Naive thymus-derived CD4-positive, alpha-beta T cell (primary cell): ENCODE measurements at regions not wholly inside any gene's neighbourhood (a gene's known extent, or its start where the extent isn't known, plus 50 kb on each side); places are given as distances from the start of the nearest gene placed in this dataset.

Source experiments
- ATAC-seq: fragments of 150-1000 bp; cut with Tn5 transposase; 2 replicates; pipeline ENCODE4 v1.10.0; 2021; ENCODE audit warnings: mild to moderate bottlenecking, moderate library complexity
- CTCF ChIA-PET: fragments of 350-600 bp; sonication (Branson Sonifier 250); formaldehyde crosslinking; loops from one replicate; lab custom pipeline; 2021; ENCODE audit warnings: antibody characterized with exemption; lab: Charles Lee
- POLR2A ChIA-PET: fragments of 350-600 bp; sonication (Branson Sonifier 250); formaldehyde crosslinking; loops from one replicate; lab custom pipeline; 2021; ENCODE audit warnings: antibody characterized with exemption, inconsistent platforms; lab: Charles Lee
- DNase-seq, 9 donors: peaks; one replicate each; pipeline versions ENCODE4 v3.0.0 to v3.0.0-alpha.2; 2020 to 2022; ENCODE audit warnings: mixed read lengths in 1 of 9
- H3K27ac ChIP-seq: one replicate; pipeline ENCODE4 v1.7.0; 2013; ENCODE audit warnings: mild to moderate bottlenecking, low read depth, low read length, moderate library complexity
- H3K27me3 ChIP-seq, 2 donors: one replicate each; pipeline ENCODE4 v1.7.0; 2013; ENCODE audit warnings: low read length in 2 of 2, mild to moderate bottlenecking in 2 of 2, moderate library complexity in 2 of 2; ENCODE audit not compliant: control insufficient read depth in 2 of 2, insufficient read depth in 2 of 2
- H3K36me3 ChIP-seq, 3 experiments: 1 replicate in 2 of 3; 2 replicates in 1 of 3; pipeline ENCODE4 v1.7.0; 2013; ENCODE audit warnings: low read length in 3 of 3, mild to moderate bottlenecking in 3 of 3, moderate library complexity in 1 of 3; ENCODE audit not compliant: insufficient read depth in 3 of 3, control insufficient read depth in 2 of 3
- H3K4me1 ChIP-seq, 2 donors: one replicate each; pipeline ENCODE4 v1.7.0; 2013; ENCODE audit warnings: low read length in 2 of 2, mild to moderate bottlenecking in 2 of 2, moderate library complexity in 1 of 2; ENCODE audit not compliant: control insufficient read depth in 2 of 2, insufficient read depth in 2 of 2
- H3K4me3 ChIP-seq: 2 replicates; pipeline ENCODE4 v1.7.0; 2013; ENCODE audit warnings: mild to moderate bottlenecking, low read length
- H3K9me3 ChIP-seq, 3 experiments: 1 replicate in 2 of 3; 2 replicates in 1 of 3; pipeline ENCODE4 v1.7.0; 2013; ENCODE audit warnings: low read length in 3 of 3; ENCODE audit not compliant: control insufficient read depth in 2 of 3
- H3K27ac Mint-ChIP-seq, 9 donors: one replicate each; pipeline ENCODE4 v1.8.0; 2020 to 2022; ENCODE audit warnings: mixed read lengths in 9 of 9, mild to moderate bottlenecking in 8 of 9, moderate library complexity in 5 of 9, inconsistent platforms in 2 of 9
- H3K27me3 Mint-ChIP-seq, 5 donors: one replicate each; pipeline ENCODE4 v1.8.0; 2021 to 2022; ENCODE audit warnings: mixed read lengths in 5 of 5, mild to moderate bottlenecking in 1 of 5
- H3K36me3 Mint-ChIP-seq, 5 donors: one replicate each; pipeline ENCODE4 v1.8.0; 2020 to 2022; ENCODE audit warnings: mixed read lengths in 5 of 5, mild to moderate bottlenecking in 3 of 5, inconsistent platforms in 1 of 5
- H3K4me1 Mint-ChIP-seq, 7 donors: one replicate each; pipeline ENCODE4 v1.8.0; 2020 to 2022; ENCODE audit warnings: mixed read lengths in 7 of 7, mild to moderate bottlenecking in 3 of 7, inconsistent platforms in 1 of 7
- H3K4me3 Mint-ChIP-seq, 10 donors: one replicate each; pipeline ENCODE4 v1.8.0; 2020 to 2022; ENCODE audit warnings: mild to moderate bottlenecking in 10 of 10, mixed read lengths in 10 of 10, moderate library complexity in 6 of 10, inconsistent platforms in 2 of 10
- H3K9me3 Mint-ChIP-seq, 11 donors: one replicate each; pipeline ENCODE4 v1.8.0; 2020 to 2022; ENCODE audit warnings: mixed read lengths in 11 of 11, mild to moderate bottlenecking in 4 of 11, inconsistent platforms in 1 of 11, moderate library complexity in 1 of 11
- intact Hi-C, 2 donors: fragments of 100-400 bp; cut with micrococcal nuclease; formaldehyde crosslinking; loops; one replicate each; pipeline ENCODE4 v1.15.1; 2023

DNA sequence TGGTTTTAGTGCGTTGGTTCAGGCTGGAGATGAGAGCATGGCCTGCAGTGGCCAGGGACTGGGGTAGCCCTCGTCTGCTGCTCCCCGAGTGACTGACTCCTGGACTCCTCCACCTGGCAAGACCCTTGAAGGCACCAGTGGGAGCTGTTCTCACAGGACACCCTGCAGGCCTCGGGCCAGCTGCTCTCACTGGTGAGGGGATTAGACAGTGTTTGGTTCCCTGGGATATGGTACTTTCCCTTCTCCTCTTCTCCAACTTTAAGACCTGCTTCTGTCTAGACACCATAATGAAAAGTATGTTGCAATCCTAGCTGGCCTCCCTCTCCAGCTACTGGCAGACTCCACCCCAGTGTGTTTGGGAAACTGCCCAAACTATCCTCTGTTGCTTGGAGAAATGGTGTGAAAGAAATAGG, 168.8 kb upstream of the CADM1 start:
- Mint-ChIP-seq H3K4me1 (no peaks in the 10 kb centered on the region), H3K27ac (no peak overlapping the region), H3K27me3 (peaks cover 0 to 12% (median 4%) of the 10 kb centered on the region in 5 donors), H3K4me3 (no peak overlapping the region), H3K9me3 (peaks cover 0 to 5% (median 0%) of the 10 kb centered on the region in 11 donors), H3K36me3 (no peaks in the 10 kb centered on the region)
- no peak overlapping the region for H3K27ac ChIP-seq
- H3K27me3 ChIP-seq = no peaks in the 10 kb centered on the region
- ChIA-PET POLR2A (no interaction called here), CTCF (no interaction called here)
- no peak for ATAC-seq
- H3K9me3 ChIP-seq = no peaks in the 10 kb centered on the region
- H3K4me1 ChIP-seq = no peaks in the 10 kb centered on the region
- DNase-seq = no peak
- no peak overlapping the region for H3K4me3 ChIP-seq
- intact Hi-C loops = no loop called here
- no peaks in the 10 kb centered on the region for H3K36me3 ChIP-seq

DNA sequence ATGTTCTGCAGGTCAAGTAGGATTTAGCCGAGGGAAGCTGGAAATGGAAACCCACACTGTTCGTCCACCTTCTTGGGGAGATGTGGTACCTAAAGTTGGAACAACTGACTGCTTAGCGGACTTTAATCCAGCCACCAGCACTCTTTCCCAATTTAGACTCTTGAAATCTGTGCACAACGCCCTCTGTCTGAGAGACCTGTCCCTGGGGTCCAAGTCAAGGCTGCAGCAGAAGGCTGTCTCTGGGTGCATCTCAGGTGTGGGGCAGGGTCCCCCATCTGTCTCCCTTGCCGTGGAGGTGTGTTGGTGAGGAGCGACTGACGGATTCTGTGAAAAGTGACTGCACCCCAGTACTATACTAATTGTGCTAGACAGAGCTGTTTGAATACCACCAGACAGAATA, 168.2 kb upstream of the CADM1 start:
- no peak for ATAC-seq
- POLR2A ChIA-PET = no interaction called here
- H3K4me3 Mint-ChIP-seq = no peak overlapping the region

DNA sequence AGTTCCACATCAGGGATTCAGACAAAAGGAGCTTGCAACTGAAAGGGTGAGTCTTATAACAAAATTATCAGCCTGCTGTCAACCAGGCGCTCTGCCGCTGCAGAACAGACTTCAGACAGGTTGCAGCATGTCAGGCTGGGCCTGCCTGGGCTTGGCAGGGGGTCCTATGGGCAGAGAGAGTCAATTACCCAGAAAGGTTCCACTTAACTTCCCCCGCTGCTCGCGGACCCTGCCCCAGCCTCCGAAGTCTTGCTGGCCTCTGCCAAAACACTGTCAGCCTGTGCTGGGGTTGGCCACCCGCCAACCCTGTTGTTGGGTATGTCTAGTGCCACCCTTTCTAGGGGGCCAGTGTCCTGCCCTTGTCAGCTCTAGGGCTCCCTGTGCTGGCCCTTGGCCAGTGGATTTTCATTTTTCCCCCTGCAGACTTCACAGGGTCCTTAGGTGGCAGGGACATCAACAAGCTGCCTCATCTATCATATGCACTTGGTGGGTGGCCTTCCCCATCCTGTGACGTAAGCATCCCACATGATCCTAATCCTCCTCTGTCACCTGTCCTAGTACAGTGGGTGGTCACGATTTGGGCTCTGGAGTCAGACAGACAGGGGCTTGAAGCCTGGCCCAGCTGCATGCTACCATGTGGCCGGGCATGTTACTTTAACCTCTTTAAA, 166.5 kb upstream of the CADM1 start:
- Mint-ChIP-seq H3K9me3 (peaks cover 0 to 4% (median 0%) of the 10 kb centered on the region in 11 donors), H3K36me3 (no peaks in the 10 kb centered on the region), H3K4me1 (peaks cover 0 to 2% (median 0%) of the 10 kb centered on the region in 7 donors), H3K4me3 (no peak overlapping the region), H3K27me3 (peaks cover 0 to 10% (median 4%) of the 10 kb centered on the region in 5 donors), H3K27ac (no peak overlapping the region)
- no peaks in the 10 kb centered on the region for H3K4me1 ChIP-seq
- no peaks in the 10 kb centered on the region for H3K9me3 ChIP-seq
- intact Hi-C loops = no loop called here
- POLR2A ChIA-PET = no interaction called here
- H3K36me3 ChIP-seq = no peaks in the 10 kb centered on the region
- H3K27ac ChIP-seq = no peak overlapping the region
- H3K27me3 ChIP-seq = no peaks in the 10 kb centered on the region
- no peak for DNase-seq
- CTCF ChIA-PET = no interaction called here
- no peak for ATAC-seq
- H3K4me3 ChIP-seq = no peak overlapping the region

More for the DNA sequence above, 168.2 kb upstream of the CADM1 start:
- Mint-ChIP-seq H3K4me1 (no peaks in the 10 kb centered on the region), H3K27ac (no peak overlapping the region), H3K27me3 (peaks cover 0 to 12% (median 4%) of the 10 kb centered on the region in 5 donors), H3K36me3 (no peaks in the 10 kb centered on the region), H3K9me3 (peaks cover 0 to 5% (median 0%) of the 10 kb centered on the region in 11 donors)
- H3K4me1 ChIP-seq = no peaks in the 10 kb centered on the region
- no peak for DNase-seq
- CTCF ChIA-PET = no interaction called here
- H3K27ac ChIP-seq = no peak overlapping the region
- intact Hi-C loops = no loop called here
- H3K27me3 ChIP-seq = no peaks in the 10 kb centered on the region
- H3K9me3 ChIP-seq = no peaks in the 10 kb centered on the region
- no peak overlapping the region for H3K4me3 ChIP-seq
- no peaks in the 10 kb centered on the region for H3K36me3 ChIP-seq

DNA sequence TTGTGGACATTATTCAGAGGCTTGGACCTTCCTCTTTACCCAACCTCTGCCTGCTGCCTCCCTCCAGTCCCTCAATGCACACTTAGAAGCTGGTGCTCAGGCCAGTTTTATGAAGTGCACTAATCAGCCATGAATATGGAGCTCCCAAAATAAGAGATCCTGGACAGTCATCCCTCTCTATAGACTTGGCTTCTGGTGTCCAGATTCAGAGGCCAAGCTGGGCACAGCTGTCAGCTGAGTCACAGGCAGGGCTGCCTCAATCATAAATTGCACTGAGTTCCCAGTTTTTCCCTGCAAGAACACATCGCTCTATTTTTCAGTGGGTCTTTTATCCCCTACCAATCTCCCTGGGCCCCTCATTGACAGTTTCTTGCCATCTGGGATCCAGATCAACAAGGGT, 161.7 kb upstream of the CADM1 start:
- POLR2A ChIA-PET = no interaction called here
- Mint-ChIP-seq H3K4me1 (peaks cover 0 to 2% (median 0%) of the 10 kb centered on the region in 7 donors), H3K36me3 (no peaks in the 10 kb centered on the region), H3K27me3 (peaks cover 0 to 18% (median 10%) of the 10 kb centered on the region in 5 donors), H3K9me3 (peaks cover 0 to 6% (median 1%) of the 10 kb centered on the region in 11 donors), H3K27ac (no peak overlapping the region), H3K4me3 (no peak overlapping the region)
- Histone ChIP-seq H3K27me3 (no peaks in the 10 kb centered on the region), H3K27ac (no peak overlapping the region), H3K36me3 (no peaks in the 10 kb centered on the region), H3K4me1 (no peaks in the 10 kb centered on the region), H3K9me3 (no peaks in the 10 kb centered on the region), H3K4me3 (no peak overlapping the region)
- intact Hi-C loops = no loop called here
- ATAC-seq (no peak), DNase-seq (no peak)
- CTCF ChIA-PET = no interaction called here

DNA sequence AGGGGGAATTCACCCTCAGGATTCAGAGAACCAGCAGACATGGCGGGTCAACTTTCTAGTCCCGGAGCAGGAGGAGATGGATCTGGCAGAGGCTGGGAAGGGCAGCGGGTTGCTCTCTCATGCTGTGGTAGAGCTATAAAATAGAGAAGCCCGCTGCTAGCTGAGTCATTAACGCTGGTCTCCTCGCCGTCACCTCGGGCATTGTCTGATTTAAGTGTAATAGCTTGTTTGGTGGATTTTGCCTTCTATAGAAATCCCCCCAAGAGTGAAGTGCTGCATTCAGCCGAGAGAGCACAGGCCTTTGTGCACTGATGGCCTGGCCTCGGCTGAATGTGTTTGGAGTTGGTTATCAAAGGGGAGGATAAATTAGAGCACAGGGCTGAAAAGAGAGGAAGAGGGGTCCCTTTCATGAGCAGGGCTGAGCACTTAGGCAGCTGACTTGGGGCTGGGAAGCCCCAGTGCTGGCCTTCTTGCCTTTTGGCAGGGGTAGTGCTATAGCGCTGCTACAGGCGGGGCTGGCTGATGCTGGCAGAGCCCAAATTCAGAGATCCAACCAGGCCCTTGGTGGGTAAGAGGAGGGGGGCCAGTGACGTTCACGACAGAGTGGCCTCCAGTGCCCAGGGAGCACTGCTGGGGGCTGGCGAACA, 161.1 kb upstream of the CADM1 start:
- Histone ChIP-seq H3K27me3 (peaks cover 0 to 4% of the 10 kb centered on the region in 2 donors), H3K4me1 (no peaks in the 10 kb centered on the region), H3K9me3 (no peaks in the 10 kb centered on the region), H3K27ac (no peak overlapping the region), H3K4me3 (no peak overlapping the region), H3K36me3 (no peaks in the 10 kb centered on the region)
- intact Hi-C loops = no loop called here
- no peaks in the 10 kb centered on the region for H3K36me3 Mint-ChIP-seq
- no peak overlapping the region for H3K4me3 Mint-ChIP-seq
- H3K4me1 Mint-ChIP-seq = peaks cover 0 to 2% (median 0%) of the 10 kb centered on the region in 7 donors
- H3K9me3 Mint-ChIP-seq = peaks cover 0 to 6% (median 1%) of the 10 kb centered on the region in 11 donors
- H3K27ac Mint-ChIP-seq = no peak overlapping the region
- CTCF ChIA-PET = no interaction called here
- ATAC-seq (no peak), DNase-seq (no peak)
- POLR2A ChIA-PET = no interaction called here
- peaks cover 6 to 24% (median 16%) of the 10 kb centered on the region in 5 donors for H3K27me3 Mint-ChIP-seq

DNA sequence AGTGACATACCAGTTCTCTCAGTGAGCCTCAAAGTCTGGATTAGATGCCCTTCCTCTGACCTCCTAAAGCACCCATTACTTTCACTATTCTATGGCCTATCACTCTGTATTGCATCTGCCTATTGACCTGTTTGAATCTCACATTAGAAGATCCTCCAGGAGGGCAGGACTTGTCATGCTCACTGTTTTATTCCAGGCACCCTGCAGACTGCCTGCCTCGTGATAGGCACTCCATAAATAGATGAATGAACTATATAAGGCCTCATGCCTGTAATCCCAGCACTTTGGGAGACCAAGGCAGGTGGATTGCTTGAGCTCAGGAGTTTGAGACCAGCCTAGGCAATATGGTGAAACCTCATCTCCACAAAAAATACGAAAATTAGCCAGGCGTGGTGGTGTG, 160.1 kb upstream of the CADM1 start:
- Mint-ChIP-seq H3K27ac (no peak overlapping the region), H3K9me3 (peaks cover 0 to 6% (median 1%) of the 10 kb centered on the region in 11 donors), H3K4me3 (no peak overlapping the region), H3K27me3 (peaks cover 11 to 26% (median 20%) of the 10 kb centered on the region in 5 donors), H3K36me3 (no peaks in the 10 kb centered on the region), H3K4me1 (peaks cover 0 to 5% (median 0%) of the 10 kb centered on the region in 7 donors)
- Histone ChIP-seq H3K9me3 (no peaks in the 10 kb centered on the region), H3K4me3 (no peak overlapping the region), H3K27ac (no peak overlapping the region), H3K27me3 (peaks cover 0 to 5% of the 10 kb centered on the region in 2 donors), H3K36me3 (no peaks in the 10 kb centered on the region), H3K4me1 (no peaks in the 10 kb centered on the region)
- DNase-seq = no peak
- intact Hi-C loops = no loop called here
- ChIA-PET POLR2A (no interaction called here), CTCF (no interaction called here)
- ATAC-seq = no peak

DNA sequence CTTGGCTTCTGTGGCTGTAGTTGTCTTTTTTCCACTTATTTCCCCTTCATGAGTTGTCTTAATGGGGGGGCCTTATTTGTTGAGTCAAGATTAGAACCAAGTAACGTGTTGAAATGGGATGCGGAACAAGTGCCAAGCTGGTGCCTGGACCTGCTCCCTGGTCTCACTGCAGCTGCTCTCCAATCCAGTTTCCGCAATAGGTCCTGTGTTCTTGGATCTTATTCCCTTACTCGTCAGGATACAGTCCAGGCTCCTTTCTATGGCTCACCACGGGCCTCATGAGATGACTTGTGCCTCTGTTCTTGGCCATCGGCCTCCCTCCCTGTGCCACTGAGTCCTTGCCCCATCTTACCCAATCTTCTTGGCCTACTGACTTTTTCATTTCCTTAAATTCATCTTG, 159.6 kb upstream of the CADM1 start:
- H3K4me1 ChIP-seq = no peaks in the 10 kb centered on the region
- peaks cover 0 to 7% of the 10 kb centered on the region in 2 donors for H3K27me3 ChIP-seq
- H3K4me3 Mint-ChIP-seq = no peak overlapping the region
- H3K27ac Mint-ChIP-seq = no peak overlapping the region
- intact Hi-C loops = no loop called here
- H3K4me1 Mint-ChIP-seq = peaks cover 0 to 5% (median 0%) of the 10 kb centered on the region in 7 donors
- H3K4me3 ChIP-seq = no peak overlapping the region
- H3K36me3 ChIP-seq = no peaks in the 10 kb centered on the region
- no peak overlapping the region for H3K27ac ChIP-seq
- peaks cover 14 to 29% (median 24%) of the 10 kb centered on the region in 5 donors for H3K27me3 Mint-ChIP-seq
- no peaks in the 10 kb centered on the region for H3K36me3 Mint-ChIP-seq
- DNase-seq (no peak), ATAC-seq (no peak)
- ChIA-PET CTCF (no interaction called here), POLR2A (no interaction called here)
- H3K9me3 ChIP-seq = no peaks in the 10 kb centered on the region
- peaks cover 0 to 6% (median 1%) of the 10 kb centered on the region in 11 donors for H3K9me3 Mint-ChIP-seq
